HG03108 (cell line): ENCODE measurements at regions not wholly inside any gene's neighbourhood (a gene's known extent, or its start where the extent isn't known, plus 50 kb on each side); places are given as distances from the start of the nearest gene placed in this dataset.

Experiments used
- ATAC-seq: cut with Tn5 transposase; IDR thresholded peaks from one replicate; pipeline ENCODE4 v1.9.1; 2021; ENCODE audit warnings: moderate library complexity; ENCODE audit not compliant: unreplicated experiment

DNA sequence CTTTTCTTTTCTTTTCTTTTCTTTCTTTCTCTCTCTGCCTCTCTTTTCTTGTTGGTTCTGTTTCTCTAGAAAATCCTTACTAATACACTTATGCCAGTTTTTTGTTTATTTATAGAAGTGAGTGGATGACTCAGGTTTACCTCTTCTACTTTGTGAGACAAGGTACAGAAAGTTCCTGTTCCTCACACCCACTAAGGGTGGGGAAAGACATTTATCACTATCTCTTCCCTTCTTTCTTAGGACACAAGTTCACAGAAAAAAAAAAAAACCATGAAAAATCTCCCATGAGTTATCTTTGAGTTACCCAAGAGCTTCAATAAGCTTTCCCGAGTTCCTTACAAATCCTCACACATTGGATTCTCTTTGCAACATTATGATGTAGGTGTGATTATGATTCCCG is 60.9 kb upstream of the CD180 start:
- ATAC-seq, result no peak

GRCh38 chr5:67257077-67257476 is 60.5 kb upstream of the CD180 start:
- no peak for ATAC-seq

GRCh38 chr5:67255881-67256280 is 59.3 kb upstream of the CD180 start:
- no peak for ATAC-seq

DNA sequence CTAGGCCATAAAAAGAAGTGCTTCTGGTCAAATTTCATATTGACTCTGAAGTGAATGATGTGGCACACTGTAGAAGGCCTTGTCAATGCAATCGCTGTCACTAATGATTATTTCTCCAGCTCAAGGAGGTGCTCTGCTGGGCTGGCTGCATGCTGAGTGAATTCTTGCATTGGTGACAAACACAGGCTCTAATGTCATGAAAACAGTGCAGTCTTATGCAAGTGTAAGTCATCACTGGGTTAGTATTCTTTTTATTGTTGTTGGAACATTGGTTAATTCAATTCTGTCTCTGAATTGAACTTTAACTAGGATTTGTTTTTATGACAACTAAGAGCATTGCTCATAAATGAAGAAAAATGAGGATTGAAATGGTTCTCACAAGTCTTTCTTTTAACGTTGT is 57.3 kb upstream of the CD180 start:
- ATAC-seq, result no peak

DNA sequence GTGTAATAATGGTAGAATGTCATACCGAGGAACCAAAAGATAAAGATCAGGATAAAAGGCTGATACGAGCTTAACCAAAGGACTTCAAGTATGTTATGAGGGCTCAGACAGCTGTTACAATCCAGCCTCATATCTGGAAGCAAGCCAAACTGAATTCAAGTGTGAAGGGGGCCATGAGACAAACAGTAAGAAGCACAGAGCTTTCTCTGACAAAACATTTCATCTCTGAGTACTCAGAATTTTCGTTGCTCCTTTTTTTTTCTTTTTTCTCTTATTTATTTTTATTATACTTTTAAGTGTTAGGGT is 52.9 kb upstream of the CD180 start:
- no peak for ATAC-seq

GRCh38 chr5:67248703-67249589 is 52.3 kb upstream of the CD180 start:
- ATAC-seq, result no peak

GRCh38 chr5:67246546-67247268 is 50.1 kb upstream of the CD180 start:
- ATAC-seq, result no peak
